ENCODE measurements at regions not wholly inside any gene's neighbourhood (a gene's known extent, or its start where the extent isn't known, plus 50 kb on each side); places are given as distances from the start of the nearest gene placed in this dataset.

DNA sequence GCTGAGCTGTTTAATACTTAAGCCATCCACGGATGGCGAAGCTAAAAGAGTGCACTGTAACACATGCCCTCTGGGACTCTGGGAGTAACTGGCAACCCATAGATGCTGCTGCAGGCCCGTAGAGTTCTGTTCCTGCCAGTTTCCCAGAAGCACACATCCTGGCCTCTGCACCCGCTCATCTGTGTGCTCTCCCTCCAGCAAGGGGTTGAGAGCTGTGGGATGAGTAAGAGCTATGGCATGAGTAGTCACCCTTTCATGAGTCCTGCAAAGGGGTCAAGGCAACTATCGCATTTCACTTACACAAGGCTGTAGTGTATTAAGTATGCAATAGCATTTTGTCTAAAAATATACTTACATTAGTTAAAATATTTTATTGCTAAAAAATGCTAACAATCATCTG is 1341.8 kb upstream of the NXPH2 start:
- TF ChIP-seq POLR2A (IDR thresholded peaks at IDR 0.05; ENCODE audit: low read depth, low read length), result no peak
- no peak for TF ChIP-seq POLR2AphosphoS5 (IDR thresholded peaks at IDR 0.05; ENCODE audit: low read depth, low read length)

All from GM12891 (cell line).